OCI-LY3 (cell line): ENCODE measurements at regions not wholly inside any gene's neighbourhood (a gene's known extent, or its start where the extent isn't known, plus 50 kb on each side); places are given as distances from the start of the nearest gene placed in this dataset.
"Not testable (repeated sequence)": the region's sequence is repeated elsewhere in the genome, so short reads cannot be mapped to it uniquely, and the experiment has no call there.

Experiments used
- H2AFZ ChIP-seq: fragments of 200-600, 300-600 bp; shearing (Covaris generic); 2 replicates; pipeline ENCODE4 v1.6.0; 2014; ENCODE audit warnings: antibody characterized with exemption, low read depth, low read length
- H3K27ac ChIP-seq: fragments of 200-600, 300-600 bp; sonication (generic); 2 replicates; pipeline ENCODE4 v1.5.1; 2014; ENCODE audit warnings: mild to moderate bottlenecking, low read length, moderate library complexity, mixed read lengths
- H3K27me3 ChIP-seq: fragments of 200-600, 300-600 bp; sonication (generic); 2 replicates; pipeline ENCODE4 v1.6.1; 2014; ENCODE audit warnings: low read depth, low read length, mixed read lengths
- H3K36me3 ChIP-seq: fragments of 200-600, 300-600 bp; sonication (generic); replicated peaks from 2 replicates; pipeline ENCODE3; 2014; ENCODE audit warnings: low read depth, low read length, mixed read lengths
- H3K4me1 ChIP-seq: fragments of 300-600, 200-600 bp; sonication (generic); 2 replicates; pipeline ENCODE4 v1.6.1; 2014; ENCODE audit warnings: low read length, mixed read lengths
- H3K4me2 ChIP-seq: fragments of 200-600, 300-600 bp; sonication (generic); 2 replicates; pipeline ENCODE4 v1.6.1; 2014; ENCODE audit warnings: low read length, mixed read lengths
- H3K4me3 ChIP-seq: fragments of 300-600, 200-600 bp; sonication (generic); 2 replicates; pipeline ENCODE4 v1.5.1; 2014; ENCODE audit warnings: antibody characterized with exemption, mild to moderate bottlenecking, low read length, moderate library complexity
- H3K79me2 ChIP-seq: fragments of 300-600, 200-600 bp; shearing (Covaris generic); 2 replicates; pipeline ENCODE4 v1.6.1; 2014; ENCODE audit warnings: mild to moderate bottlenecking, low read length, mixed read lengths
- H3K9ac ChIP-seq: fragments of 300-600, 200-600 bp; shearing (Covaris generic); 2 replicates; pipeline ENCODE4 v1.6.0; 2014; ENCODE audit warnings: mild to moderate bottlenecking, low read length, moderate library complexity
- H3K9me3 ChIP-seq: fragments of 200-600, 300-600 bp; shearing (Covaris generic); 2 replicates; pipeline ENCODE4 v1.6.1; 2014; ENCODE audit warnings: low read length, mixed read lengths; ENCODE audit not compliant: insufficient read depth
- H4K20me1 ChIP-seq: fragments of 200-600, 300-600 bp; sonication (generic); 2 replicates; pipeline ENCODE4 v1.6.1; 2016; ENCODE audit warnings: low read length, mixed read lengths; ENCODE audit not compliant: insufficient read depth
- EZH2phosphoT487 ChIP-seq: fragments of 200-600 bp; shearing (Covaris generic); IDR thresholded peaks from 2 replicates; pipeline ENCODE4 v1.6.1; 2018; ENCODE audit warnings: antibody characterized with exemption, mixed run types, low read depth
- TF ChIP-seq, protein P1 (sequence below): fragments of 200-600, 300-600 bp; sonication (generic); IDR thresholded peaks from 2 replicates; pipeline ENCODE4 v1.5.1; 2014; ENCODE audit warnings: antibody characterized with exemption, low read length, low read depth

GRCh38 chr5:4613440-4613839 lies 526.7 kb upstream of the ADAMTS16 start:
- Histone ChIP-seq H4K20me1 (no peaks in the 10 kb centered on the region), H3K9ac (no peak overlapping the region), H3K9me3 (no peaks in the 10 kb centered on the region), H3K4me2 (no peak overlapping the region), H3K4me3 (no peak overlapping the region), H3K27me3 (no peaks in the 10 kb centered on the region), H3K36me3 (no peaks in the 10 kb centered on the region), H3K27ac (no peak overlapping the region), H3K79me2 (no peaks in the 10 kb centered on the region), H2AFZ (no peak overlapping the region), H3K4me1 (no peaks in the 10 kb centered on the region)
- TF ChIP-seq, protein P1, sequence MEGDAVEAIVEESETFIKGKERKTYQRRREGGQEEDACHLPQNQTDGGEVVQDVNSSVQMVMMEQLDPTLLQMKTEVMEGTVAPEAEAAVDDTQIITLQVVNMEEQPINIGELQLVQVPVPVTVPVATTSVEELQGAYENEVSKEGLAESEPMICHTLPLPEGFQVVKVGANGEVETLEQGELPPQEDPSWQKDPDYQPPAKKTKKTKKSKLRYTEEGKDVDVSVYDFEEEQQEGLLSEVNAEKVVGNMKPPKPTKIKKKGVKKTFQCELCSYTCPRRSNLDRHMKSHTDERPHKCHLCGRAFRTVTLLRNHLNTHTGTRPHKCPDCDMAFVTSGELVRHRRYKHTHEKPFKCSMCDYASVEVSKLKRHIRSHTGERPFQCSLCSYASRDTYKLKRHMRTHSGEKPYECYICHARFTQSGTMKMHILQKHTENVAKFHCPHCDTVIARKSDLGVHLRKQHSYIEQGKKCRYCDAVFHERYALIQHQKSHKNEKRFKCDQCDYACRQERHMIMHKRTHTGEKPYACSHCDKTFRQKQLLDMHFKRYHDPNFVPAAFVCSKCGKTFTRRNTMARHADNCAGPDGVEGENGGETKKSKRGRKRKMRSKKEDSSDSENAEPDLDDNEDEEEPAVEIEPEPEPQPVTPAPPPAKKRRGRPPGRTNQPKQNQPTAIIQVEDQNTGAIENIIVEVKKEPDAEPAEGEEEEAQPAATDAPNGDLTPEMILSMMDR = no peak
- TF ChIP-seq EZH2phosphoT487 = no peak

DNA sequence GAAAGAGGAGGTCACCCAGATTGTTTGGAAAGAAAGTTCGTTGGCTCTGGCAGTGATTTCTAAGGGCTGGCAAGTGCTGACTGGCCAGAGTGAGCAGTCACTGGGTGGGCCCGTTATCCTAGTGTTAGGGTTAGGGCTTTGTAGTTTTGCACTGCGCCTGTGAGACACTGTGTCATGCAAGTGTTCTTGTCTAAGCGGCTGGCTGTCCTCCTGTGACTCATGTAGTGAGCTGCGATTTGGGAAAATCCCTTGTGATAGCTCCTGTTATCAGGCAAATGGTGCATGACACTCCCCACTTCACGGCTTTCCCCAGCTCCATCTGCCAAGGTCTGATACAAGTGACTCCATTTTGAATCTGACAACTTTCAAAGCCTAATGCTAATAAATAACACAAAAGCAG lies 526.0 kb upstream of the ADAMTS16 start:
- Histone ChIP-seq H4K20me1 (no peaks in the 10 kb centered on the region), H2AFZ (no peak overlapping the region), H3K4me1 (no peaks in the 10 kb centered on the region), H3K4me3 (no peak overlapping the region), H3K4me2 (no peak overlapping the region), H3K27me3 (no peaks in the 10 kb centered on the region), H3K9ac (no peak overlapping the region), H3K36me3 (no peaks in the 10 kb centered on the region), H3K9me3 (no peaks in the 10 kb centered on the region), H3K27ac (no peak overlapping the region), H3K79me2 (no peaks in the 10 kb centered on the region)
- TF ChIP-seq, protein P1 = no peak
- TF ChIP-seq EZH2phosphoT487 = no peak

GRCh38 chr5:4615369-4615768 lies 524.8 kb upstream of the ADAMTS16 start:
- H2AFZ ChIP-seq, H3K27ac ChIP-seq, H3K79me2 ChIP-seq, H3K4me2 ChIP-seq, H3K36me3 ChIP-seq, H3K4me1 ChIP-seq, H3K4me3 ChIP-seq, H4K20me1 ChIP-seq, H3K27me3 ChIP-seq, H3K9ac ChIP-seq, H3K9me3 ChIP-seq: not testable (repeated sequence)

DNA sequence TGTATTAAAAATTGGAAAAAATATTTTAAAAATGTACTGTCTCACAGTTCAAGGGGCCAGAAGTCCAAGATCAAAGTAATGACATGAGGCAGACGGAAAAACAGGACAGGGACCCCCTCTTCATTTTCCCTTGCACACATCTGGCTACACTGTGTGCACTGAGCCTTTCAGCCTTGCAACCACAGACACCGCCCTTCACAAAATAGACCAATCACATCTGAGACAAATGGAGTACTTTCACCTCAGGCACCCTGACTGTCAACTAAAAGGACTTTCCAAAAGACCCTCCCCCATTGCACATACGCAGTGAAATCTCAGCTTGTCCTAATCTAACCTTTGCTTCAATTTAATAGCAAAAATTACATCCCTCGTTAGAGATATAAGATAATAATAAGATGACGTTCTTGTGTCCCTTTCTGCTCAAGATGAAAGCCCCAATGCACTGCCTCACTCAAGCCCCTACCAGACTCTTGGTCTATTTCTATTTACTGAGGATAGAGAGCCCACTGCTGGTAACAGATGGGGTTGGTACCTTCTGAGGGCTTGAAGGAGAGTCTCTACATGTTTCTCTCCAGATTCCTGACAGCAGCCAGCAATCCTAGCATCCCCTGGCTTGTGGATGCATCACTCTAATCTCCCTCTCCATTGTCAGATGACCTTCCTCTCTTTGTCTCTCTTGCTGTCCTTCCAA lies 514.8 kb upstream of the ADAMTS16 start:
- no peaks in the 10 kb centered on the region for H4K20me1 ChIP-seq
- no peak overlapping the region for H3K27ac ChIP-seq

More for the DNA sequence above, 514.8 kb upstream of the ADAMTS16 start:
- Histone ChIP-seq H3K4me1 (no peaks in the 10 kb centered on the region), H3K4me2 (no peak overlapping the region), H3K4me3 (no peak overlapping the region), H3K9me3 (no peaks in the 10 kb centered on the region), H3K27me3 (no peaks in the 10 kb centered on the region), H3K36me3 (no peaks in the 10 kb centered on the region), H3K9ac (no peak overlapping the region), H3K79me2 (no peaks in the 10 kb centered on the region), H2AFZ (no peak overlapping the region)
- TF ChIP-seq, protein P1 = no peak
- no peak for TF ChIP-seq EZH2phosphoT487
